ENCODE measurements at regions not wholly inside any gene's neighbourhood (a gene's known extent, or its start where the extent isn't known, plus 50 kb on each side); places are given as distances from the start of the nearest gene placed in this dataset.

DNA sequence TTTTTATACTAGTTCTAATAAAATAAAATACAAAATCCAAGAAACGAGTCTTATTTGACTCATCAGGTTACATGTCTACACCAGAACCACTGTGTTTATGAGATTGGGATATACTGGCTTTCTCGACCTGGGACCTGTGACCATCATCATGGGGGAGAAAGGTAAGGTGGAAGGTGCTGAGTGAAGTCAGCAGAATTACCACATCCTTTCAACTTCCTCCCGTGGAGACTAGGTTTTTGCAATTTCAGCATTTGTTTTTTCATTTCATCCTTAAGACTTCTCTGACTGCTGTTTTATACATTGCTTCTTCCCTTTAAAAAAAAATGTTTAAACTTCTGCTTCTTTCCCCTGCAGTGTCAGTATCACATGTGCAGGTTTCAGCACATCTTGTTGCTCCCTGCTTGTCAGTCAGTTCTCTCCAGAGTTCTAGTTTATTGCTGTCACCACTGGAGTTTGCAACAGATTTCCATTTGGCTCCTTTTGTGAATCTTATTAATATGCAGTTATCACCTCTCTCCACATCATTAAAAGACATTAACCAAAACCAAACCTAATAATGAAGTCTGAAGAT lies 60.4 kb upstream of the HAO2 start:
- no peak for DNase-seq (ENCODE audit: low spot score)

DNA sequence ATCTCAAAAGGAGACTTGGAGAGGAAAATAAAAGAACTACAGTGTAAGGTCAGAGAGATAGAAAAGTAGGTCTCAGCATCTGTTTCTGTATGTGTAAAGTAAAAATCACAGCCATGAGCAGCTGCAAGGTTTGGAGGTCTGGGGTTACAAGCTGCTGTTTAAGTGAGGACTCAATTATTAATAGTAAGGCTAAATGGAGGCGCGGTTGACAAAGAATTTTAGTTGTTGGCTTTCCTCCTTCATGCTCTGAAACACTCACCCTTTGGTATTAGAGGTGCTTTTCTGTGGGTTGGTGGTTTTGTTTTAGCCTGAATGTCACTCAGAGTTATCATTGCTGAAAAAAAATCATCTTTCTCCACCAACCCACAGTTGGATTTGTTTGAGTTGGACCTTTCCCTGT lies 59.8 kb upstream of the HAO2 start:
- no peak for DNase-seq (ENCODE audit: low spot score)

DNA sequence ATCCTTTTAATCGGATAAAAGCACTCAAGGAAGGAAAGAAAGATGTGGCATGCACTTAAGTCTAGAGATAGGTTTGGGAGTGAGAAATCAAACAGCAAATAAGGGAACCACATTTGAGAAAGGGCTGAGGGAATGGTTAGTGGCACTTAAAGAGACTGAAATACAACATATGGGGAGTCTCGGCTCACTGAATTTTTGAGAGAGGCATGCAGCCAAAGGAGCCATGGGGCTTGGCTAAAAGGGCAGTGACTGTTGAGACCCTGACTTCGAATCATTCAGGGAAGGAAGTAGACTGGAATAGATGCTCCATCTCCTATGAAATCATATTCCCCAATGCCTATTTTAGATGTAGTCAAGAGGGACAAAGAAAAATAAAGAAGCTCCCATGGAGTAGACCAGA lies 58.3 kb upstream of the HAO2 start:
- DNase-seq (ENCODE audit: low spot score) = no peak

DNA sequence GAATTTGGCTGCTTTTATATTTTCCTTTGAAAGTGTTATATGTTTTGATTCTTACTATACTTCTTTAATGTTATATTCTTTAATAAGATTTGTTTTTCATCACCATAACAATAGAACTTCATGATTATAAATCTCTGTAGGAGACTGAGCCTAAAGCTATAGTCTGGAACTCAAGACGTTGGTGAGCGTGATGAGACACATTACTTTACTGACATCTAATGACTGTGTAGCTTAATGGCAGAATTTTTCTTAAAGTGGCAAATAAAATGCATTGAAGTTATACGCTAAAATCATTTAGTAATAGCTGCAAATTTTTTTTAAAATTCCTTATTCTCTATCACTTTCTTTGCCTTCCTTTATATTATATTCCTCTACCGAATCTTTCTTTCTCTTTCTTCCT lies 56.1 kb upstream of the HAO2 start:
- DNase-seq (ENCODE audit: low spot score) = no peak

DNA sequence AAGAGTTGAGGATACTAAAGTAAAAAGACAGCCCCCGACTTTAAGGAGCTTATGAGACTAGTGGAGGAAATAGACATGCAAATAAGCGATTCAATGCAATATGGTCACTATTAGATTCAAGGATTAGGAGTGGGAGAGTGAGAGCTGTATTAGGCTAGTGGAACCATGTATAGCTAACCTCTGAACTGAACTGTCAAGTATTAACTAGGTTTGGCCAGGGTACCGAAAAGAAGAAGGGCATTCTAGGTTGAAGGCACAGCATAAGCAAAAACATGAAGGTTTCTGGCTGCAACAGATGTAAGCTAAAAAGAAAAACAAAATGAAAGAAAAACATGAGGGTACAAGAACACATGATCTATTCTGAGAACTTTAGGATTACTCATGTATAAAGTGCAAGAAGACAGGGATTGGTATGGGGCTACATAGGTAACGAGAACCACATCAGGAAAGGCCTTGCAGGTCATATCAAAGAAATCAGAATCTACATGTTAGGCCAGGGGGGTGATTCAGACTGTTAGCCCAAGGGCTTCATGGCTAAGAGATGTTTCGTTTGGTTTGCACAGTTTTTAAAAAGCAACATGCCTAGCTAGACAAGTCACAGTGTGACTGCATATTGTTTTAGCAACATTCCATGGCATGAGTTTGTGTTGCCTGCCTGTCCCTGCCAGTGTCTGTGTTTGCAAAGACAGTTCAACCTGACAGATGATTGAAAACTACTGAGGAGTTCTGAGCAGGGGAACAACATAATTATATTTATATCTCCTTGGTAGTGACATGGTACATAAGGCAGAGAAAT lies 54.4 kb upstream of the HAO2 start:
- DNase-seq (ENCODE audit: low spot score) = no peak

DNA sequence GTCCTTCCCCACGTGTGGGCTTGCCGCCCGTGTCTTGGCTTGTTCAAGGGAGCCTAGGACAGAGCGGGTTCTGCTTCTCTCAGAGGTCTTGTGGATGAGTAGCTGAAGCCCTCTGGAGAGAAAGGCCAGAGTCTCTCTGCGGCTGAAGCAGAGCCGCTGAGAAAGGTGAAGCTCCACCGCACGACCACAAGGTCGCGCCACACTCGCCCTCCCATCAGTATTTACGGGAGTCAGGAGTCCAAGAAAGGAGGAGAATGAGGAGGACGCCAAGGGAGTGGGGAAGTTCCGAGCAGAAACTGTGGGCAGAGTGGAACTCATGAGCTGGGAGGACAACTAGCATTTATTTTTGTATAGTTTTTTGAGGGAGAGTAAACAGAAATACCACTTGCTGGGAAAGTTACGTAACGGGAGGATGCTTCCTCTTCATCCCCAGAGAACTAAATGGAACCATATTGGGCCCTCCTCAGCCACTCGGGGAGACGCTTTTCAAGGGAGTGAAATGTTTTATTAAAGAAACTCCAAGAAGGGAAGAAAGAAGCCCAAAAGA lies 51.6 kb upstream of the HAO2 start:
- no peak for DNase-seq (ENCODE audit: low spot score)

DNA sequence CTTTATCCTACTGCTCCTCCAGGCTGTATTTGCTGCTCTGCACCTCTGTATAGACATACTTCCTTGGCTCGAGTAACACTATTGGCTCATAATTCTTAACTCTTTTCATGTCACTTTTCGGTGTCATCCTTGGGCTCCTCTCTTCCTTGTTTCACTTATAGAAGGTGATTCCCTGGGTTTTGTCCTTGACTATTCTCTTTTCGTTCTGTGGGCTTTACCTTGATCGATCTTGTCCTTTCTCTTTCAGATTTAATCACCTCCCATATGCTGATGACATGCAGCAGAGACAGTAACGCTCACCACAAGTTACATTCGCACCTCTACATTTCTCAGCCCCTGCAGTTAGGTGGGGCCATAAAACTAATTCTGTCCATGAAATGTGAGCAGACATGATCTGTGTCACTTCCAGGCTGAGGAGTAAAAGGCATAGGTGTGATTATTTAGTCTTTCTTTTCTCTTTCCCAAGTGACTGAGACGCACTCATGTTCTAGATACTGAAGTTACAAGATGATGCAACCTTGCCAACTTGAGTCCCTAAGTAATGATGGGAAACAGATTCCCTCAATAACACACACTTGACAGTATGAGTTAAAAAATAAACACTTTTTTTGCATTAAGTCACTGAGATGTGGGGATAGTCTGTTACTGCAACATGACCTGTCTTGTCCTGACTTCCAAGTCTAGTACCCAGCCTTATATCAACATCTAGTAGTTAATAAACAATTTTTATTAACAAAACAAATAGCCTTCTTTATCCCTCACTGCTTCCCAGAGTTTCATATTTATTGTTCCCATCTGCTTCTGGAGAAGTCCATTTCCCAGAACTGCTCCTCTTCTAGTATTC lies 49.9 kb upstream of the HAO2 start:
- no peak for DNase-seq (ENCODE audit: low spot score)

Measured in LoVo (cell line).